ENCODE measurements at regions not wholly inside any gene's neighbourhood (a gene's known extent, or its start where the extent isn't known, plus 50 kb on each side); places are given as distances from the start of the nearest gene placed in this dataset.

- no peak overlapping the region for H3K27ac ChIP-seq
- WGBS, 2 donors = 76 to 89% methylated on average over 4 to 5 of the region's 5 CpGs
- intact Hi-C loops (cut with DNase I; ENCODE audit: low total_unique reads) = no loop called here
- TF ChIP-seq POLR2A (IDR thresholded peaks at IDR 0.05) = no peak
- TF ChIP-seq, protein P1, sequence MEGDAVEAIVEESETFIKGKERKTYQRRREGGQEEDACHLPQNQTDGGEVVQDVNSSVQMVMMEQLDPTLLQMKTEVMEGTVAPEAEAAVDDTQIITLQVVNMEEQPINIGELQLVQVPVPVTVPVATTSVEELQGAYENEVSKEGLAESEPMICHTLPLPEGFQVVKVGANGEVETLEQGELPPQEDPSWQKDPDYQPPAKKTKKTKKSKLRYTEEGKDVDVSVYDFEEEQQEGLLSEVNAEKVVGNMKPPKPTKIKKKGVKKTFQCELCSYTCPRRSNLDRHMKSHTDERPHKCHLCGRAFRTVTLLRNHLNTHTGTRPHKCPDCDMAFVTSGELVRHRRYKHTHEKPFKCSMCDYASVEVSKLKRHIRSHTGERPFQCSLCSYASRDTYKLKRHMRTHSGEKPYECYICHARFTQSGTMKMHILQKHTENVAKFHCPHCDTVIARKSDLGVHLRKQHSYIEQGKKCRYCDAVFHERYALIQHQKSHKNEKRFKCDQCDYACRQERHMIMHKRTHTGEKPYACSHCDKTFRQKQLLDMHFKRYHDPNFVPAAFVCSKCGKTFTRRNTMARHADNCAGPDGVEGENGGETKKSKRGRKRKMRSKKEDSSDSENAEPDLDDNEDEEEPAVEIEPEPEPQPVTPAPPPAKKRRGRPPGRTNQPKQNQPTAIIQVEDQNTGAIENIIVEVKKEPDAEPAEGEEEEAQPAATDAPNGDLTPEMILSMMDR (IDR thresholded peaks at IDR 0.05) = no peak
- no peaks in the 10 kb centered on the region for H3K9me3 ChIP-seq
- no peaks in the 10 kb centered on the region for H3K27me3 ChIP-seq
- H3K36me3 ChIP-seq (ENCODE audit: low read depth, missing control alignments) = no peaks in the 10 kb centered on the region
- H3K4me1 ChIP-seq = no peaks in the 10 kb centered on the region
- H3K4me3 ChIP-seq = no peak overlapping the region
- no peak for DNase-seq
These were observed 125.4 kb upstream of the VLDLR start for GRCh38 chr9:2496169-2496568.

- Histone ChIP-seq H3K9me3 (no peaks in the 10 kb centered on the region), H3K27me3 (no peaks in the 10 kb centered on the region), H3K27ac (no peak overlapping the region), H3K4me1 (no peaks in the 10 kb centered on the region), H3K36me3 (ENCODE audit: low read depth, missing control alignments) (no peaks in the 10 kb centered on the region), H3K4me3 (no peak overlapping the region)
- DNase-seq = no peak
- no peak for TF ChIP-seq POLR2A (IDR thresholded peaks at IDR 0.05)
- TF ChIP-seq, protein P1 (IDR thresholded peaks at IDR 0.05) = no peak
- intact Hi-C loops (cut with DNase I; ENCODE audit: low total_unique reads) = no loop called here
These were observed 124.7 kb upstream of the VLDLR start for GRCh38 chr9:2496934-2497333.

- H3K4me1 ChIP-seq = no peaks in the 10 kb centered on the region
- no peak for DNase-seq
- no peaks in the 10 kb centered on the region for H3K36me3 ChIP-seq (ENCODE audit: low read depth, missing control alignments)
- no peak overlapping the region for H3K27ac ChIP-seq
- 73 to 74% methylated on average over 5 of the region's 5 CpGs for WGBS, 2 donors
- H3K9me3 ChIP-seq = no peaks in the 10 kb centered on the region
- H3K4me3 ChIP-seq = no peak overlapping the region
- TF ChIP-seq, protein P1 (IDR thresholded peaks at IDR 0.05) = no peak
- TF ChIP-seq POLR2A (IDR thresholded peaks at IDR 0.05) = no peak
- intact Hi-C loops (cut with DNase I; ENCODE audit: low total_unique reads) = no loop called here
- H3K27me3 ChIP-seq = no peaks in the 10 kb centered on the region
These were observed 123.8 kb upstream of the VLDLR start for GRCh38 chr9:2497666-2498400.

DNA sequence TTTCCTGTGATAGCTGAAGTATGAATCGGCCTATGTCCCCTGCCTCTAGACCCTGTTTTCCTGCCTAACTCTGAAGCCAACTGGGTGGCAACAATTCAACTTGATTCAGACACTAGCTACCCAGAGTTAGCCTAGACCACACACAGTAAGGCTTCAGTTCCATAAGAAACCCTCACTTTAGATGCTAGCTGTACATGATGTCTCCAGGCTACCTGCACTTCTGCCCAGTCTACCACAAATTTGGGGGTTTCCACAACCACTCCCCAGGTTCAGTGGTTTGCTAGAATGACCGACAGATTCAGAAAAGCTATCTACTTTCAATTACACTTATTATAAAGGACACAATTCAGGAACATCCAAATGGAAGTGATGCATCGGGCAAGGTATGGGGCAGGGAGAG, 119.4 kb upstream of the VLDLR start:
- no peaks in the 10 kb centered on the region for H3K36me3 ChIP-seq (ENCODE audit: low read depth, missing control alignments)
- no peaks in the 10 kb centered on the region for H3K9me3 ChIP-seq
- intact Hi-C loops (cut with DNase I; ENCODE audit: low total_unique reads) = no loop called here
- no peak overlapping the region for H3K4me3 ChIP-seq
- WGBS, 2 donors = 98 to 100% methylated on average over 3 of the region's 3 CpGs
- DNase-seq = no peak
- no peaks in the 10 kb centered on the region for H3K4me1 ChIP-seq
- TF ChIP-seq, protein P1 (IDR thresholded peaks at IDR 0.05) = no peak
- TF ChIP-seq POLR2A (IDR thresholded peaks at IDR 0.05) = no peak
- no peaks in the 10 kb centered on the region for H3K27me3 ChIP-seq
- no peak overlapping the region for H3K27ac ChIP-seq

- intact Hi-C loops (cut with DNase I; ENCODE audit: low total_unique reads) = no loop called here
- 85 to 94% methylated on average over 2 of the region's 2 CpGs for WGBS, 2 donors
- no peak overlapping the region for H3K27ac ChIP-seq
- H3K4me1 ChIP-seq = no peaks in the 10 kb centered on the region
- H3K27me3 ChIP-seq = no peaks in the 10 kb centered on the region
- H3K4me3 ChIP-seq = no peak overlapping the region
- DNase-seq = no peak
- TF ChIP-seq POLR2A (IDR thresholded peaks at IDR 0.05) = no peak
- TF ChIP-seq, protein P1 (IDR thresholded peaks at IDR 0.05) = no peak
- no peaks in the 10 kb centered on the region for H3K36me3 ChIP-seq (ENCODE audit: low read depth, missing control alignments)
- H3K9me3 ChIP-seq = no peaks in the 10 kb centered on the region
These were observed 118.8 kb upstream of the VLDLR start for GRCh38 chr9:2502760-2503159.

Measured in testis (tissue), 2 donors.